Lower lobe of right lung (tissue), 2 donors: ENCODE measurements at regions not wholly inside any gene's neighbourhood (a gene's known extent, or its start where the extent isn't known, plus 50 kb on each side); places are given as distances from the start of the nearest gene placed in this dataset.
"Not testable (repeated sequence)": the region's sequence is repeated elsewhere in the genome, so short reads cannot be mapped to it uniquely, and the experiment has no call there.

Experiments used
- ATAC-seq, 2 donors: fragments of 200-7000 bp; cut with Tn5 transposase; one replicate each; pipeline ENCODE4 v1.9.1; 2020 to 2022; ENCODE audit warnings: mild to moderate bottlenecking in 2 of 2, moderate library complexity in 2 of 2
- DNase-seq: peaks from one replicate; pipeline ENCODE4 v3.0.0-alpha.2; 2020
- H3K27ac ChIP-seq: fragments of 200-600 bp; one replicate; pipeline ENCODE4 v1.8.0; 2022
- H3K27me3 ChIP-seq: fragments of 200-600 bp; one replicate; pipeline ENCODE4 v1.8.0; 2022; ENCODE audit warnings: low read depth
- H3K36me3 ChIP-seq: fragments of 200-600 bp; one replicate; pipeline ENCODE4 v1.8.0; 2022; ENCODE audit warnings: mild to moderate bottlenecking
- H3K4me1 ChIP-seq: fragments of 200-600 bp; one replicate; pipeline ENCODE4 v1.8.0; 2022
- H3K4me3 ChIP-seq: fragments of 200-600 bp; one replicate; pipeline ENCODE4 v1.8.0; 2022; ENCODE audit warnings: mild to moderate bottlenecking
- H3K9me3 ChIP-seq: fragments of 200-600 bp; one replicate; pipeline ENCODE4 v1.8.0; 2022
- intact Hi-C: fragments of 100-400 bp; cut with DNase I; formaldehyde crosslinking; loops from one replicate; pipeline ENCODE4 v1.11.0; 2022
- TF ChIP-seq, protein P1 (sequence below): fragments of 200-600 bp; IDR thresholded peaks from one replicate; pipeline ENCODE4 v1.8.0; 2022; ENCODE audit warnings: antibody characterized with exemption, mild to moderate bottlenecking
- donor health status: DM: no; HTN: yes; CAD: no; lungs with severe emphysema.

DNA sequence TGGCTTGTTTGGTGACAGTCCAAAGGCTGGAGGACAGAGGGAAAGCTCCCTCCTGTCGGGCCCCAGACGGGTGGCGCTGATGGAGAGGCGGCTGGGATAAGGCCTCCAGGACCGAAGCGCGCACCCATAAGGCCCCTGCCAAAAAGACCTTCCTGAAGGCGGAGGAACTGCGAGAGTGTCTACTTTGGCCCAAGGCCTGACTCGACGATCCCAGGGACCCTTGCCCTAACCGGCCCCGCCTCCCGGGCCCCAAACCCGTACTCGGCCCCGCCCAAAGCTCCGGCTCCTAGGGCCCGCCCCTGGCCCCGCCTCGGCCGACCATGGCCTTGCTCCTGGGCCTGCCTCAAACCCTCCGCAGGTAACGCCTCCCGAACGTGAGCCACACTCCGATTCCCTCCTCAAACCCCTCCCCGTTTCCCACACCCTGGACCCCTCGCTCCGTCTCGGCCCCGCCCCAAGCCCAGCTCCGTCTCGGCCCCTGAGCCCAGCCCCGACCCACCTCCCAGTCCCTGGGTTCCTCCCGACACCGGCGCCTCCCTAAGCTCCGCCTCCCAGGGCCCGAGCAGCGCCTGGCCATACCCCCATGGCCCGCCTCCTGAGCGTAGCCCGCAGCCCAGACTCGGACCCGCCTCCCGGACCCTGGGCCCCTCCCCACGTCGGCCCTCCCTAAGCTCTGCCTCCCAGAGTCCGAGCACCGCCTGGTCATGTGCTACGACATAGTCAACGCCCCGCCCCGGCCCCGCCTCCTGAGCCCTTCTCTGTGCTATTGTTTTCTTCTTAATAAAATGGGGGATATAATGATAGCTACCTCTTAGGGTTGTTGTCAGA, 90.0 kb upstream of the DRD5 start:
- peak; percentile 98 for DNase-seq
- Histone ChIP-seq H3K27ac (peak overlapping the region; percentile 67), H3K36me3 (no peaks in the 10 kb centered on the region), H3K9me3 (no peaks in the 10 kb centered on the region), H3K4me3 (peak overlapping the region; percentile 71), H3K27me3 (no peaks in the 10 kb centered on the region), H3K4me1 (peaks cover 6% of the 10 kb centered on the region)
- TF ChIP-seq, protein P1, sequence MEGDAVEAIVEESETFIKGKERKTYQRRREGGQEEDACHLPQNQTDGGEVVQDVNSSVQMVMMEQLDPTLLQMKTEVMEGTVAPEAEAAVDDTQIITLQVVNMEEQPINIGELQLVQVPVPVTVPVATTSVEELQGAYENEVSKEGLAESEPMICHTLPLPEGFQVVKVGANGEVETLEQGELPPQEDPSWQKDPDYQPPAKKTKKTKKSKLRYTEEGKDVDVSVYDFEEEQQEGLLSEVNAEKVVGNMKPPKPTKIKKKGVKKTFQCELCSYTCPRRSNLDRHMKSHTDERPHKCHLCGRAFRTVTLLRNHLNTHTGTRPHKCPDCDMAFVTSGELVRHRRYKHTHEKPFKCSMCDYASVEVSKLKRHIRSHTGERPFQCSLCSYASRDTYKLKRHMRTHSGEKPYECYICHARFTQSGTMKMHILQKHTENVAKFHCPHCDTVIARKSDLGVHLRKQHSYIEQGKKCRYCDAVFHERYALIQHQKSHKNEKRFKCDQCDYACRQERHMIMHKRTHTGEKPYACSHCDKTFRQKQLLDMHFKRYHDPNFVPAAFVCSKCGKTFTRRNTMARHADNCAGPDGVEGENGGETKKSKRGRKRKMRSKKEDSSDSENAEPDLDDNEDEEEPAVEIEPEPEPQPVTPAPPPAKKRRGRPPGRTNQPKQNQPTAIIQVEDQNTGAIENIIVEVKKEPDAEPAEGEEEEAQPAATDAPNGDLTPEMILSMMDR, result no peak
- intact Hi-C loops, result no loop called here
- peak; percentile 100 for ATAC-seq

DNA sequence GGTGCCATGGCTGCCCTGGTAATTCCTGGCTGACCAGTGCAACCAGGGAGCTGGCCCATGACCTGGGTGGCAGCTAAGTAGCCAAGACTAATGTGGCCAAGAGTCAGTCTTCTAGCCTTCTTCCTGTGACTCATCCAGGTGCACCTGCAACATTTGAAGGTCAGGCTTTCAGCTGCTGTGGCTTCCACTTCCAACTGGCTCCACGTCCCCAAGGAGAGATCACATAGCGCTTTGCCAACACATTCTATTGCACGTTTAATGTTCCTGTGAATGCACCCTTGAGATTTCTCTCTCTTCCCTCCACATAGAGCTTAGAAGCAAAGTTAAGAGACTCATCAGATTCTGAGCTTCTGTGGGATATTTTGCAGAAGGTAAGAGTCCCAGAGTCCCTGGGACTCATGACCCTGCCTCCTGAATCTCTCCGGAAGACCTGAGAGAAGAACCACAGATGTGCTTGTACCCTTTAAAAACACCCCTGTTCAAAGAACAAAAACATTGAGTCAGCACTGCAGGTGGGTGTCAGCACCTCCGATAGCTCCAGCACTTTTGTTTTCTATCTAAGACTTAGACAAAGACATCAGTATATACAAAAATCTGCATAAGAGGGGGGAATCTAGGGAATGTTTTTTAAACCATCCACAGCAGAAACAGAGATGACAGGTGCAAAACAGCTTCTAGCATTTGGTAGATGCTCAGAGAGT, 88.5 kb upstream of the DRD5 start:
- intact Hi-C loops, H3K27me3 ChIP-seq, H3K36me3 ChIP-seq, H3K4me3 ChIP-seq, DNase-seq, H3K4me1 ChIP-seq, ATAC-seq, H3K9me3 ChIP-seq, H3K27ac ChIP-seq: not testable (repeated sequence)

DNA sequence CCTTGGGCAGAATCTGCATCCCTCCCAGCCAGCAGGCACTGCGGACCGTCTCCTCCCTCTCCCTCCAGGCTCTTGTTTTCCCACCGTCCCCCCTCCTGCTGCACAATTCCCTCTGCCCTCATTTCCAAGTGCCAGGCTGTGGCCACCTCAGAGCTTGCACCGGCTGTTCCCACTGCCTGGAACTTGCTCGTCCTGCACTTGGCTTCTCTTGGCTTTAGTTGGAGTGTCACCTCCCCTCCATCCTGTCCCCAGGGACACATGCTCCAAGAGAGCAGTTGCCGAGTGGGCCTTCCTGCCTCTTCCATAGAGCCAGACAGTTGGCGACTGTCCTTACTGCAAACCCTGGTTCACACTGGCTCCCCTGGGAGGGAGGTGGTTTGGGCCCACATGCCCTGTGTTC, 87.0 kb upstream of the DRD5 start:
- H3K27me3 ChIP-seq, H3K27ac ChIP-seq, H3K4me1 ChIP-seq, H3K9me3 ChIP-seq, H3K4me3 ChIP-seq, intact Hi-C loops, ATAC-seq, H3K36me3 ChIP-seq, DNase-seq: not testable (repeated sequence)

DNA sequence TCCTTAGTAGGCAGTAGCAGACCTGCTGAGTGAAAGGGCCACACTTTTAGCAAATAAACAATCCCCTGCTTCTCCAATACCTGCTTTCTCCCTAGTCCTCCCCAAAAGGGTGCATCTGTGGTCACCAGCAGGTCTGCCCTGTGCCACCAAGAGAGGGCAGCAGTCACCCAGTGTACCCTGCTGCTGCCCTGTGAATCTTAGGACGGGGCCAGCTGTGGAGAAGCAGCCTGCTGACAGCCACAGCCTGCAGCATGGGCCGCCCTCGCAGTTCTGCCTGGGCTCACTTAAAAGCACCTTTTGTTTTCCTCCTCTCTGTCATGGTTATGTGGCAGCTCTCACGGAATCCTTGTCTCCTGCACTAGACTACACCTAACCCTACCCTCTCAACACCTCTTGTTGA, 85.4 kb upstream of the DRD5 start:
- H3K4me1 ChIP-seq, H3K27ac ChIP-seq, intact Hi-C loops, ATAC-seq, H3K4me3 ChIP-seq, H3K36me3 ChIP-seq, H3K9me3 ChIP-seq, H3K27me3 ChIP-seq, DNase-seq: not testable (repeated sequence)
- TF ChIP-seq, protein P1, result peak; percentile 36

DNA sequence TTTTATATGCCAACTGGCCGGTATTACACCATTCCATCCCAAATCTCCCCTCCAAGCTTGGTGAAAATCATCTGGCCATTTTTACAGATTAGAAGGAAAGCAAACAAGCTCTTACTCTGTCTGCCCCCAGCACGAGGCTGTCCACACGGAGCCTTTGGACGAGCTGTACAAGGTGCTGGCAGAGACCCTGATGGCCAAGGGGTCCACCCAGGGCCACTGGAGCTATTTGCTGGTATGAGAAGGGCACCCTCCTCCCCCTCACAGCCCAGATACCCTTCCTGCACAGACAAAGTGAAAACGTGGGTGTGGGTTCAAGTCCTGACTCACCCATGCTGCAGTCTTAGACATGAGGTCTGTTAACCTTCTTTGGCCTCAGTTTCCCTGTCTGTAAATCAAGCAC, 84.9 kb upstream of the DRD5 start:
- H3K36me3 ChIP-seq, intact Hi-C loops, H3K9me3 ChIP-seq, H3K27ac ChIP-seq, H3K27me3 ChIP-seq, DNase-seq, H3K4me1 ChIP-seq, ATAC-seq, H3K4me3 ChIP-seq: not testable (repeated sequence)

DNA sequence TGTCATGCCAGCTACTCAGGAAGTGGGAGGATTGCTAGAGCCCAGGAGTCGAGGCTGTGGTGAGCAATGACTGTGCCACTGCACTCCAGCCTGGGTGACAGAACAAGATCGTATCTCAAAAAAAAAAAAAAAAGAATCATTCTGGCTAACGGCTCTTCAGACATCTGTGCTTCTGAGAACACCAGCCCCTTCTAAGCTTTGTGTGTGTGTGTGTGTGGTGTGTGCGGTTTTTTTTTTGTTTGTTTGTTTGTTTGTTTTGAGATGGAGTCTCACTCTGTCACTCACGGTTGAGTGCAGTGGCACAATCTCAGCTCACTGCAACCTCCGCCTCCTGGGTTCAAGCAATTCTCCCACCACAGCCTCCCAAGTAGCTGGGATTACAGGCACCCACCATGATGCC, 79.4 kb upstream of the DRD5 start:
- ATAC-seq, intact Hi-C loops, DNase-seq, H3K4me3 ChIP-seq, H3K36me3 ChIP-seq, H3K9me3 ChIP-seq, H3K27ac ChIP-seq, H3K27me3 ChIP-seq, H3K4me1 ChIP-seq: not testable (repeated sequence)

DNA sequence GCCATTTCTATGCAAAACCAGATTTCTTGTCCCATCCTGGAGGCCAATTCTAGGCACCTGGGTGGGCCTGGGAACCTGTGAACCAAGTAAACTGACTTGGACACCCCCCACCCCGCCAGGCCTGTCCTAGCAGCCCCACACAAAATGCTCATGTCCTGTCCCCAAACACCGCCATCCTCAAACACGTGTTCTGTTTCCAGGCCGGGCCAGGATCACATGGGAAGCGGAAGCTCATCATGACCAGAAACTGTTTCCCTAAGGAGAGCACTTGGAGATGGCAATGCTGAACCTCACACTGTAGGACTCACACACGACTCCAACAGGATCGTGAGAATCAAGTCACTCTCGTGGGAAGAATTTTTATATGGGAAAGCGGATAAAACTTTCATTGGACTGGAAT, 78.7 kb upstream of the DRD5 start:
- DNase-seq, intact Hi-C loops, H3K36me3 ChIP-seq, H3K27ac ChIP-seq, H3K4me1 ChIP-seq, H3K27me3 ChIP-seq, H3K9me3 ChIP-seq, ATAC-seq, H3K4me3 ChIP-seq: not testable (repeated sequence)

DNA sequence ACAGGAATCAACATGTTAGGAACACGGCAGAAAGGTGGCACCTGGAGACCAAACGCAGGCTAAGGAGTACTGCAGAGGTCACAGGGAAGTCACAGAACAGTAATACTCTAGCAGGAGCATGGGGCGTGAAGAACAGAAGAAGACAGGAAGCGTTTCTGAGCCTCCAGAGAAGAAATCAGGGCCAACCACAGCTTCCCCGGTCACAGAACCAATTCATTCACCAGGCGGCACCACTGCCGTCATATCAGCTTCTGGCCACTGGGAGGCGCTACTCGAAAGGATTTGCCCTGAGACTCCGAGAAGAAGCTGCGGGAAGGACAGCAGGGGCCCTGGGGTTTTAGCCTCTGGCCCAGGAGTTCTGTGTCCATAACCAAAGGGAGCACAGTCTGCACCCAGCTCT, 78.0 kb upstream of the DRD5 start:
- Histone ChIP-seq H3K27ac (no peak overlapping the region), H3K9me3 (no peaks in the 10 kb centered on the region), H3K4me3 (no peak overlapping the region), H3K4me1 (no peaks in the 10 kb centered on the region), H3K36me3 (no peaks in the 10 kb centered on the region), H3K27me3 (no peaks in the 10 kb centered on the region)
- peak; percentile 68 for DNase-seq
- intact Hi-C loops, result no loop called here
- no peak for ATAC-seq
- TF ChIP-seq, protein P1, result peak; percentile 76

DNA sequence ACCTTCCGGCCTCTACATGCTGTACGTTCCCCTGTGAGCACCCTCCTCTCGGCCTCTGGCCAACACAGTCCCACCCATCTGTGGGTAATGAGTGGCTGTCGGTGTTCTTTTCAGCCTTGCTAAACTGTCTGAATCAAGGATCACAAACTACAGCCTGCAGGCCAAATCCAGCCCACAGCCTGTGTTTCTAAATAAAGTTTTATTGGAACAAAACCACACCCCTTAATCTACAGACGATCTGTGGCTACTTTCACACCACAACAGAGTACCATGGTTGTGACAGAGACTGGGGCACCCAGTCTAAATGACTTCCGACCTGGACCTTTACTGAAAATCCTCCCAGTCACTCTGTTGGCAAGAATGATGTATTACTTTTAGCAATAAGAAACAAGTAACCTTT, 77.3 kb upstream of the DRD5 start:
- DNase-seq, intact Hi-C loops: not testable (repeated sequence)

More for the DNA sequence above, 77.3 kb upstream of the DRD5 start:
- H3K4me1 ChIP-seq, ATAC-seq, H3K27ac ChIP-seq, H3K27me3 ChIP-seq, H3K9me3 ChIP-seq, H3K4me3 ChIP-seq, H3K36me3 ChIP-seq: not testable (repeated sequence)
